Stomach (tissue), 8 donors: ENCODE measurements at regions not wholly inside any gene's neighbourhood (a gene's known extent, or its start where the extent isn't known, plus 50 kb on each side); places are given as distances from the start of the nearest gene placed in this dataset.

Source experiments
- DNase-seq, 2 donors: peaks; one replicate each; pipeline versions ENCODE4 v3.0.0 to v3.0.0-alpha.2; 2013 to 2019
- H3K27ac ChIP-seq, 5 donors: fragments of 200-600 bp in 4 of 5; sonication (generic) in 4 of 5; one replicate each; pipeline ENCODE4 v1.5.1; 2013 to 2019; ENCODE audit warnings: mild to moderate bottlenecking in 1 of 5, moderate library complexity in 1 of 5
- H3K27me3 ChIP-seq, 3 donors: fragments of 200-600 bp; sonication (generic); one replicate each; pipeline ENCODE4 v1.5.1; 2017 to 2019; ENCODE audit warnings: mixed run types in 1 of 3
- H3K36me3 ChIP-seq, 4 donors: fragments of 200-600 bp; sonication (generic); 1 replicate in 3 of 4; 2 replicates in 1 of 4; pipeline ENCODE4 v1.5.1; 2016 to 2019
- H3K4me1 ChIP-seq, 4 donors: fragments of 200-600 bp; sonication (generic); one replicate each; pipeline ENCODE4 v1.5.1; 2016 to 2019
- H3K4me3 ChIP-seq, 4 donors: fragments of 200-600 bp; sonication (generic) in 3 of 4; one replicate each; pipeline ENCODE4 v1.5.1; 2016 to 2019; ENCODE audit warnings: mild to moderate bottlenecking in 1 of 4
- H3K9me3 ChIP-seq, 4 donors: fragments of 200-600 bp; sonication (generic); one replicate each; pipeline ENCODE4 v1.5.1; 2016 to 2019
- CTCF ChIP-seq, 7 experiments: fragments of 450-650 bp in 4 of 7; fragments of 200-600 bp in 3 of 7; sonication (generic) in 3 of 7; IDR thresholded peaks; one replicate each; pipeline ENCODE4 v1.5.1; 2016 to 2019; ENCODE audit warnings: antibody characterized with exemption in 7 of 7, control low read depth in 2 of 7, mild to moderate bottlenecking in 1 of 7
- EP300 ChIP-seq: sonication (generic); formaldehyde crosslinking; IDR thresholded peaks from one replicate; pipeline ENCODE4 v1.6.1; 2017; ENCODE audit warnings: antibody characterized with exemption
- POLR2A ChIP-seq, 4 donors: fragments of 450-650 bp; IDR thresholded peaks; one replicate each; pipeline ENCODE4 v1.6.1; 2016; ENCODE audit warnings: antibody characterized with exemption in 4 of 4, control low read depth in 2 of 4, mild to moderate bottlenecking in 1 of 4, moderate library complexity in 1 of 4
- POLR2AphosphoS5 ChIP-seq, 3 donors: sonication (generic); formaldehyde crosslinking; IDR thresholded peaks; one replicate each; pipeline ENCODE4 v1.6.1; 2016; ENCODE audit warnings: antibody characterized with exemption in 3 of 3
- WGBS, 5 donors: extraction: QIAGEN DNeasy Blood & Tissue Kit in 3 of 5; methylation state at CpG; one replicate each; pipeline versions ENCODE4 v1.1.5 to v1.1.7; 2013 to 2018; 5-methylcytosine and 5-hydroxymethylcytosine counted together
- intact Hi-C: fragments of 100-400 bp; cut with DNase I; formaldehyde crosslinking; loops from one replicate; pipeline ENCODE4 v1.15.1; 2023; ENCODE audit warnings: low total_unique reads
- donor health status: healthy with polysubstance abuse.
- donor health status: Bipolar disorder and iron deficiency.
- donor health status: healthy.

- intact Hi-C loops: no loop called here
- Histone ChIP-seq H3K4me3 (no peak overlapping the region), H3K36me3 (no peaks in the 10 kb centered on the region), H3K27ac (no peak overlapping the region), H3K27me3 (peaks cover 0 to 43% (median 13%) of the 10 kb centered on the region in 3 donors), H3K4me1 (no peaks in the 10 kb centered on the region), H3K9me3 (no peaks in the 10 kb centered on the region)
- WGBS, 5 donors: 46 to 57% (median 51%) methylated on average over 3 of the region's 3 CpGs
- TF ChIP-seq POLR2AphosphoS5 (IDR thresholded peaks at IDR 0.05) (no peak), EP300 (no peak), CTCF (IDR thresholded peaks at IDR 0.05) (no peak), POLR2A (IDR thresholded peaks at IDR 0.05) (no peak)
- no peak for DNase-seq
These were observed 69.7 kb upstream of the CCND2 start for GRCh38 chr12:4203772-4204376.

- no peak for DNase-seq
- Histone ChIP-seq H3K4me3 (no peak overlapping the region), H3K36me3 (no peaks in the 10 kb centered on the region), H3K9me3 (no peaks in the 10 kb centered on the region), H3K27ac (no peak overlapping the region), H3K27me3 (peaks cover 0 to 44% (median 13%) of the 10 kb centered on the region in 3 donors), H3K4me1 (no peaks in the 10 kb centered on the region)
- intact Hi-C loops: no loop called here
- 74 to 80% (median 78%) methylated on average over 5 of the region's 5 CpGs for WGBS, 5 donors
- TF ChIP-seq CTCF (IDR thresholded peaks at IDR 0.05): no peak
- no peak for TF ChIP-seq POLR2AphosphoS5 (IDR thresholded peaks at IDR 0.05)
- TF ChIP-seq EP300: no peak
- TF ChIP-seq POLR2A (IDR thresholded peaks at IDR 0.05): no peak
These were observed 70.6 kb upstream of the CCND2 start for GRCh38 chr12:4202918-4203317.

- Histone ChIP-seq H3K4me3 (no peak overlapping the region), H3K27ac (no peak overlapping the region), H3K4me1 (no peaks in the 10 kb centered on the region), H3K27me3 (peaks cover 0 to 49% (median 13%) of the 10 kb centered on the region in 3 donors), H3K9me3 (no peaks in the 10 kb centered on the region), H3K36me3 (no peaks in the 10 kb centered on the region)
- no peak for DNase-seq
- no peak for TF ChIP-seq POLR2AphosphoS5 (IDR thresholded peaks at IDR 0.05)
- no peak for TF ChIP-seq CTCF (IDR thresholded peaks at IDR 0.05)
- TF ChIP-seq EP300: no peak
- no peak for TF ChIP-seq POLR2A (IDR thresholded peaks at IDR 0.05)
- intact Hi-C loops: no loop called here
- 66 to 78% (median 72%) methylated on average over 7 of the region's 7 CpGs for WGBS, 5 donors
These were observed 71.1 kb upstream of the CCND2 start for GRCh38 chr12:4202487-4202886.

GRCh38 chr12:4201333-4202100 lies 72.0 kb upstream of the CCND2 start:
- H3K4me3 ChIP-seq: no peak overlapping the region
- intact Hi-C loops: no loop called here
- H3K9me3 ChIP-seq: no peaks in the 10 kb centered on the region
- no peaks in the 10 kb centered on the region for H3K4me1 ChIP-seq
- H3K36me3 ChIP-seq: no peaks in the 10 kb centered on the region
- WGBS, 5 donors: 74 to 78% (median 76%) methylated on average over 11 to 13 of the region's 13 CpGs
- TF ChIP-seq EP300 (no peak), CTCF (IDR thresholded peaks at IDR 0.05) (no peak), POLR2A (IDR thresholded peaks at IDR 0.05) (no peak), POLR2AphosphoS5 (IDR thresholded peaks at IDR 0.05) (no peak)
- H3K27ac ChIP-seq: no peak overlapping the region
- peaks cover 0 to 51% (median 13%) of the 10 kb centered on the region in 3 donors for H3K27me3 ChIP-seq
- DNase-seq: no peak
